A549 (cell line): ENCODE measurements at regions not wholly inside any gene's neighbourhood (a gene's known extent, or its start where the extent isn't known, plus 50 kb on each side); places are given as distances from the start of the nearest gene placed in this dataset.

Experiments
- ATAC-seq, 2 experiments: fragments of 200-7000 bp in 1 of 2; fragments of >200 bp in 1 of 2; cut with Nextera tagmentation in 1 of 2; cut with Tn5 transposase in 1 of 2; 3 replicates each; pipeline versions ENCODE4 v1.8.0 to v1.9.1; 2018 to 2020; ENCODE audit warnings: mild to moderate bottlenecking in 1 of 2, moderate library complexity in 1 of 2
- CTCF ChIA-PET: fragments of 300-600 bp; sonication (Branson Sonifier 250); formaldehyde crosslinking; extraction: SDS; loops from one replicate; lab custom pipeline; 2021; ENCODE audit warnings: antibody characterized with exemption, inconsistent platforms; lab: Yijun Ruan, JAX
- POLR2A ChIA-PET: fragments of 350-600 bp; formaldehyde crosslinking; extraction: SDS; loops from one replicate; lab custom pipeline; 2021; ENCODE audit warnings: antibody characterized with exemption, inconsistent platforms; lab: Yijun Ruan, JAX
- DNase-seq, 2 experiments: peaks; one replicate each; pipeline versions ENCODE4 v3.0.0 to v3.0.0-alpha.2; 2011 to 2016; ENCODE audit warnings: low read depth in 1 of 2, low spot score in 1 of 2
- FAIRE-seq: peaks from 2 replicates; lab custom pipeline; 2011; peaks lifted over from hg19 to GRCh38; lab: Jason Lieb, UNC
- H3K27ac ChIP-seq, 2 experiments: fragments of >200 bp; sonication (Bioruptor Twin); formaldehyde crosslinking; 3 replicates each; pipeline ENCODE4 v1.5.1; 2016 to 2017
- H3K4me1 ChIP-seq: fragments of >200 bp; sonication (Bioruptor Twin); formaldehyde crosslinking; 3 replicates; pipeline ENCODE4 v1.6.1; 2016
- H3K4me2 ChIP-seq: fragments of >200 bp; sonication (Bioruptor Twin); formaldehyde crosslinking; 3 replicates; pipeline ENCODE4 v1.6.1; 2016
- H3K4me3 ChIP-seq: fragments of >200 bp; sonication (Bioruptor Twin); formaldehyde crosslinking; 3 replicates; pipeline ENCODE4 v1.5.1; 2016
- H3K9me3 ChIP-seq: fragments of >200 bp; sonication (Bioruptor Twin); formaldehyde crosslinking; 3 replicates; pipeline ENCODE4 v1.6.1; 2016
- ATOH8 ChIP-seq: fragments of 250-450 bp; sonication (Bioruptor Pico); IDR thresholded peaks from 2 replicates; pipeline ENCODE4 v1.5.0; 2020; ENCODE audit warnings: low read depth, mild to moderate bottlenecking, moderate library complexity
- BCL3 ChIP-seq: fragments of >200 bp; sonication (Bioruptor Twin); formaldehyde crosslinking; IDR thresholded peaks from 3 replicates; pipeline ENCODE4 v1.6.1; 2016
- CBX2 ChIP-seq: fragments of 200-600 bp; sonication (generic); IDR thresholded peaks from 2 replicates; pipeline ENCODE4 v1.6.1; 2016; ENCODE audit warnings: low read depth, mild to moderate bottlenecking, borderline replicate concordance
- CBX8 ChIP-seq: fragments of 200-600 bp; sonication (generic); IDR thresholded peaks from 2 replicates; pipeline ENCODE4 v1.6.1; 2016
- CHD2 ChIP-seq: fragments of 150-350 bp; IDR thresholded peaks from 2 replicates; pipeline ENCODE4 v1.6.1; 2014; ENCODE audit warnings: low read length; ENCODE audit not compliant: partially characterized antibody
- CTCF ChIP-seq: fragments of >200 bp; sonication (Bioruptor Twin); formaldehyde crosslinking; IDR thresholded peaks from 3 replicates; pipeline ENCODE4 v1.5.1; 2016
- E2F6 ChIP-seq: IDR thresholded peaks from 2 replicates; pipeline ENCODE4 v1.6.1; 2012; ENCODE audit warnings: low read depth, borderline replicate concordance
- FOXS1 ChIP-seq: fragments of 250-450 bp; sonication (Bioruptor Pico); IDR thresholded peaks from 2 replicates; pipeline ENCODE4 v1.5.0; 2020; ENCODE audit warnings: mild to moderate bottlenecking, moderate library complexity
- HMGXB4 ChIP-seq: fragments of 250-450 bp; sonication (Bioruptor Pico); IDR thresholded peaks from 2 replicates; pipeline ENCODE4 v1.5.0; 2021; ENCODE audit warnings: mild to moderate bottlenecking, moderate library complexity, borderline replicate concordance
- HOXA7 ChIP-seq: fragments of 250-450 bp; sonication (Bioruptor Pico); IDR thresholded peaks from 2 replicates; pipeline ENCODE4 v1.5.0; 2020; ENCODE audit warnings: mild to moderate bottlenecking, moderate library complexity
- POLR2AphosphoS2 ChIP-seq: conservative IDR thresholded peaks from 2 replicates; pipeline ENCODE4 v1.6.1; 2012; ENCODE audit warnings: low read length, improper control_type of control experiment, inconsistent platforms
- RFX5 ChIP-seq: fragments of 450-650 bp; IDR thresholded peaks from 2 replicates; pipeline ENCODE4 v1.7.1; 2014; ENCODE audit warnings: antibody characterized with exemption, mild to moderate bottlenecking, moderate library complexity
- RNF2 ChIP-seq: fragments of 200-600 bp; sonication (generic); IDR thresholded peaks from 2 replicates; pipeline ENCODE4 v1.6.1; 2016; ENCODE audit warnings: low read depth, mild to moderate bottlenecking, antibody characterized with exemption, moderate library complexity, borderline replicate concordance
- ZC3H11A ChIP-seq: fragments of 450-650 bp; IDR thresholded peaks from 2 replicates; pipeline ENCODE4 v1.6.1; 2014; ENCODE audit warnings: antibody characterized with exemption, mild to moderate bottlenecking
- ZFP36 ChIP-seq: fragments of 450-650 bp; IDR thresholded peaks from 2 replicates; pipeline ENCODE4 v1.6.1; 2014; ENCODE audit warnings: borderline replicate concordance; ENCODE audit not compliant: partially characterized antibody
- WGBS: methylation state at CpG from one replicate; pipeline ENCODE4 v1.1.6; 2017; ENCODE audit errors: missing lambda C conversion rate; 5-methylcytosine and 5-hydroxymethylcytosine counted together

GRCh38 chr2:146918280-146918679 is 926.5 kb upstream of the ACVR2A start:
- ATAC-seq, result no peak
- ChIA-PET POLR2A (no interaction called here), CTCF (no interaction called here)
- H3K4me3 ChIP-seq, result no peak overlapping the region
- no peak overlapping the region for H3K27ac ChIP-seq
- H3K4me2 ChIP-seq, result no peak overlapping the region
- FAIRE-seq, result no peak
- H3K9me3 ChIP-seq, result no peaks in the 10 kb centered on the region
- TF ChIP-seq FOXS1 (CRISPR knock-in tag) (no peak), CBX8 (no peak), CTCF (no peak), CBX2 (no peak), BCL3 (no peak), ZFP36 (no peak)
- no peaks in the 10 kb centered on the region for H3K4me1 ChIP-seq
- no peak for DNase-seq
- 0% methylated on average over 2 of the region's 2 CpGs for WGBS

GRCh38 chr2:146917431-146918042 is 927.3 kb upstream of the ACVR2A start:
- CTCF ChIA-PET, result no interaction called here
- Histone ChIP-seq H3K4me2 (no peak overlapping the region), H3K27ac (no peak overlapping the region), H3K9me3 (no peaks in the 10 kb centered on the region), H3K4me1 (no peaks in the 10 kb centered on the region), H3K4me3 (no peak overlapping the region)
- TF ChIP-seq POLR2AphosphoS2 (no peak), RFX5 (no peak), E2F6 (no peak), ATOH8 (CRISPR knock-in tag) (no peak), HMGXB4 (CRISPR knock-in tag) (no peak), BCL3 (no peak), HOXA7 (CRISPR knock-in tag) (no peak), FOXS1 (CRISPR knock-in tag) (no peak), ZC3H11A (no peak), RNF2 (no peak), CHD2 (no peak)
- ATAC-seq (no peak), FAIRE-seq (no peak), DNase-seq (no peak)
- 0% methylated on average over 1 of the region's 1 CpG for WGBS
- POLR2A ChIA-PET, result no interaction called here
